Activated CD8-positive, alpha-beta memory T cell treated with anti-CD3 and anti-CD28 coated beads for 36 hours (primary cell): ENCODE measurements at regions not wholly inside any gene's neighbourhood (a gene's known extent, or its start where the extent isn't known, plus 50 kb on each side); places are given as distances from the start of the nearest gene placed in this dataset.

ENCODE experiments used
- CTCF ChIA-PET: fragments of 350-600 bp; sonication (Branson Sonifier 250); formaldehyde crosslinking; loops from one replicate; lab custom pipeline; 2021; ENCODE audit warnings: antibody characterized with exemption; lab: Charles Lee
- POLR2A ChIA-PET: fragments of 350-600 bp; sonication (Branson Sonifier 250); formaldehyde crosslinking; loops from one replicate; lab custom pipeline; 2021; ENCODE audit warnings: antibody characterized with exemption; lab: Charles Lee

- POLR2A ChIA-PET: no interaction called here
Measured at GRCh38 chr1:219527994-219528393, 84.9 kb downstream of the ZC3H11B start.

GRCh38 chr1:219526074-219526473, 86.8 kb downstream of the ZC3H11B start:
- ChIA-PET CTCF (no interaction called here), POLR2A (no interaction called here)

More at GRCh38 chr1:219527994-219528393, 84.9 kb downstream of the ZC3H11B start:
- CTCF ChIA-PET: no interaction called here

- CTCF ChIA-PET: no interaction called here
- POLR2A ChIA-PET: no interaction called here
Measured at GRCh38 chr1:219523411-219523810, 89.5 kb downstream of the ZC3H11B start.

GRCh38 chr1:219521325-219521724, 91.6 kb downstream of the ZC3H11B start:
- ChIA-PET POLR2A (no interaction called here), CTCF (no interaction called here)

GRCh38 chr1:219520241-219520640, 92.7 kb downstream of the ZC3H11B start:
- ChIA-PET CTCF (no interaction called here), POLR2A (no interaction called here)

- ChIA-PET POLR2A (no interaction called here), CTCF (no interaction called here)
Measured at GRCh38 chr1:219518907-219519248, 94.0 kb downstream of the ZC3H11B start.

GRCh38 chr1:219518168-219518906, 94.6 kb downstream of the ZC3H11B start:
- ChIA-PET CTCF (no interaction called here), POLR2A (no interaction called here)

- CTCF ChIA-PET: no interaction called here
- POLR2A ChIA-PET: no interaction called here
Measured at GRCh38 chr1:219517031-219517430, 95.9 kb downstream of the ZC3H11B start.

GRCh38 chr1:219514728-219515127, 98.2 kb downstream of the ZC3H11B start:
- ChIA-PET POLR2A (no interaction called here), CTCF (no interaction called here)

GRCh38 chr1:219507437-219507836, 105.5 kb downstream of the ZC3H11B start:
- ChIA-PET CTCF (no interaction called here), POLR2A (no interaction called here)

- ChIA-PET CTCF (no interaction called here), POLR2A (no interaction called here)
Measured at GRCh38 chr1:219506936-219507335, 106.0 kb downstream of the ZC3H11B start.

GRCh38 chr1:219506473-219506899, 106.4 kb downstream of the ZC3H11B start:
- ChIA-PET CTCF (no interaction called here), POLR2A (no interaction called here)

GRCh38 chr1:219505886-219506285, 107.0 kb downstream of the ZC3H11B start:
- POLR2A ChIA-PET: no interaction called here
- CTCF ChIA-PET: no interaction called here

GRCh38 chr1:219503604-219504003, 109.3 kb downstream of the ZC3H11B start:
- ChIA-PET CTCF (no interaction called here), POLR2A (no interaction called here)

GRCh38 chr1:219500327-219500897, 112.5 kb downstream of the ZC3H11B start:
- CTCF ChIA-PET: no interaction called here
- POLR2A ChIA-PET: no interaction called here

GRCh38 chr1:219498666-219499065, 114.2 kb downstream of the ZC3H11B start:
- ChIA-PET POLR2A (no interaction called here), CTCF (no interaction called here)

- CTCF ChIA-PET: no interaction called here
- POLR2A ChIA-PET: no interaction called here
Measured at GRCh38 chr1:219495737-219496408, 117.0 kb downstream of the ZC3H11B start.

- ChIA-PET POLR2A (no interaction called here), CTCF (no interaction called here)
Measured at GRCh38 chr1:219492717-219493116, 120.2 kb downstream of the ZC3H11B start.

GRCh38 chr1:219490566-219490965, 122.3 kb downstream of the ZC3H11B start:
- ChIA-PET POLR2A (no interaction called here), CTCF (no interaction called here)

- ChIA-PET POLR2A (no interaction called here), CTCF (no interaction called here)
Measured at GRCh38 chr1:219489636-219490035, 123.3 kb downstream of the ZC3H11B start.

GRCh38 chr1:219488275-219488674, 124.6 kb downstream of the ZC3H11B start:
- CTCF ChIA-PET: no interaction called here

More at GRCh38 chr1:219488275-219488674, 124.6 kb downstream of the ZC3H11B start:
- POLR2A ChIA-PET: no interaction called here
